ENCODE measurements at regions not wholly inside any gene's neighbourhood (a gene's known extent, or its start where the extent isn't known, plus 50 kb on each side); places are given as distances from the start of the nearest gene placed in this dataset.

DNA sequence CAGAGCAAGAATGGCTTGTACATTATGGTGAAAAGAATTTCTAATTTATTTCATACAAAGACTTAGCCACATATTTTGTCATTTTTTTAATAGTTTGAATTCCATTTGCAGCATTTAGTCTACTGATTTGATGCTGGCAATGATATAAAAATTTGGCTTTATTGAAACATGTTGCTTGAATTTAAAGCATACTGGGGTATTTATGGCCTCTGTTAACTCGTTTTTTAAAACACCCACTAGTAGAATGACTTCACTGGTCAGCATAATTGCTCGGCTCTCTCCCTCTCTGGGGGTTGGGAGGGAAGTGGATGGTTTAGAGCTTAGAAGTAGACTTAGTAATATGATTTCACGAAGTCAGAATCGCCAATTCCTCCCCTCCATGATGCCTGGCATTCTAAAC, 354.9 kb upstream of the HTR2A start:
- ATAC-seq (replicated peaks in 6 of 8): no peak
- 10 to 87% (median 72%) methylated on average over 1 to 4 of the region's 4 CpGs; no CpG with 5 or more reads in 1 of the 10 experiments for WGBS, 10 experiments
- in situ Hi-C loops (cut with MboI; ENCODE audit: low pct_unique_long_range_greater_than_20kb in 2 of 9, low sequenced_read_pairs in 9 of 9, unreplicated experiment in 9 of 9): no loop called here
- Histone ChIP-seq H3K27ac (no peak overlapping the region), H3K4me3 (no peak overlapping the region), H3K4me1 (replicated peaks in 1 of 2) (no peaks in the 10 kb centered on the region)

DNA sequence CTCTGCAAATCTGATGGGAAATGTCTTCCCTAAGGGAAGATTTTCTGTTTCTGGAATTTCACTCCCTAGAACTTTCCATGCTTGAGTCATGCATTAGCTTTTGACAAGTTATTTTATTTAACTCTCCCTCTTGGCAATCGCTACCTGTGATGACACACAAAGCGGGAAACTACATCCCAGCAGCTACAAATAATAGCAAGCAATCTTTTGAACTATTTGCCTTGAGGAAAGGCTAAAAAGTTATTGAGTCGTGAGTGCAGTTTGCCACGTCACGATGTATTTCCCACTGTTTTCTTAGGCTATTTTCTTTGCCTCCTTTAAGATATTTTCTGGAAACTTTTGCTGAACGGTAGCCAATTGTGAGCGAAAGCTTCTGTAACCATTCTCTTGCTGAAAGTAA, 353.3 kb upstream of the HTR2A start:
- WGBS, 10 experiments: 3 to 100% (median 79%) methylated on average over 4 to 7 of the region's 7 CpGs; no CpG with 5 or more reads in 1 of the 10 experiments
- in situ Hi-C loops (cut with MboI; ENCODE audit: low pct_unique_long_range_greater_than_20kb in 2 of 9, low sequenced_read_pairs in 9 of 9, unreplicated experiment in 9 of 9): no loop called here
- H3K4me3 ChIP-seq: no peak overlapping the region
- no peak overlapping the region for H3K27ac ChIP-seq
- ATAC-seq (replicated peaks in 6 of 8): peak in 1 of 8 experiments; percentile 49
- H3K4me1 ChIP-seq (replicated peaks in 1 of 2): no peaks in the 10 kb centered on the region

DNA sequence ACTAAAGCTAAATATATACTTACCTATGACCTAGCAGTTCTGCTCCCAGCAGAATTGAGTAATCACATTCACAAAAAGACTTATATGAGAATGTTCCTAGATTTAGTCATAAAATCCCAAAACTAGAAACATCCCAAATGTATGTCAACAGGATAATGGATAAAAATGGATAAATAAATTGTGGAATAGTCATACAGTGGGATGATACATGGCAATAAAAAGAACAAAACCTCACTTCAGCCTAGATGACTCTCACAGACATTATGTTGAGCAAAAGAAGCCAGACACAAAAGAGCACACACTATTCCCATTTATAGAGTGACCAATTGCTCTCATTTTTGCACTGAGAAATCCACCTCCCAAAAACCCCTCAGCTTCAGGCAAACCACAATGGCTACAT, 352.4 kb upstream of the HTR2A start:
- ATAC-seq (replicated peaks in 6 of 8): no peak
- no peak overlapping the region for H3K27ac ChIP-seq
- H3K4me3 ChIP-seq: no peak overlapping the region
- in situ Hi-C loops (cut with MboI; ENCODE audit: low pct_unique_long_range_greater_than_20kb in 2 of 9, low sequenced_read_pairs in 9 of 9, unreplicated experiment in 9 of 9): no loop called here
- H3K4me1 ChIP-seq (replicated peaks in 1 of 2): no peaks in the 10 kb centered on the region

DNA sequence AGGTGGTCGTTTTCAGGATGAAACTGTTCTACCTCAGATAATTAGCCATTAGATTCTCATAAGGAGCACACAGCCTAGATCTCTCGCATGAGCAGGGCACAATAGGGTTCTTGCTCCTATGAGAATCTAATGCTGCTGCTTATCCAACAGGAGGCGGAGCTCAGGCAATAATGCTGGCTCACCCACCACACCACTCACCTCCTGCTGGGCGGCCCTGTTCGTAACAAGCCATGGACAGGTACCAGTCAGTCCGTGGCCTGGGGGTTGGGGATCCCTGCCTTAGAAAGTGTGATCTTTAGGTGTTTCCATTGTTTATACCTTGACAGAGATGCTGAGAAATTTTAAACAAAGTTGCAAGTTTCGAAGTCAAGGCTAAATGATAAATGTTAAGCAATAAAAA, 344.6 kb upstream of the HTR2A start:
- no peak for ATAC-seq (replicated peaks in 6 of 8)
- WGBS, 10 experiments: 40 to 100% (median 86%) methylated on average over 1 to 6 of the region's 7 CpGs
- H3K27ac ChIP-seq: no peak overlapping the region
- in situ Hi-C loops (cut with MboI; ENCODE audit: low pct_unique_long_range_greater_than_20kb in 2 of 9, low sequenced_read_pairs in 9 of 9, unreplicated experiment in 9 of 9): no loop called here
- no peaks in the 10 kb centered on the region for H3K4me1 ChIP-seq (replicated peaks in 1 of 2)
- no peak overlapping the region for H3K4me3 ChIP-seq

DNA sequence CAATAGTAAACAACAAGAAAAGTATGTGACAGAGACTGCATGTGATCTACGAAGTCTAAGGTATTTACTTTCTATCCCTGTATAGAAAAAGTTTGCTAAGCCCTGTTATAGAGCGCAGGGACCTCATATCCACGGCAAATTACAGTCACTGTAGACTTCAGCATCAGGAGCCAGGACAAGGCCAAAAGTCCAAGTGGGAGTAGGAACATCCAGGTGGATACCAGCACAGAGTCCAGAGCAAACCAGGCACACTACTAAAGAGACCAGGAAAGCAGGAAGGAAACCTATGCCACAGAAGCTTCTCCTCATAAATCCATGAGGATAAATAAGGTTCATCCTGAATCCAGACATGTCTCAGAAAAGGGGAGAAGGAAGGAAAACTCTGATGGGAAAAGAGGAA, 342.2 kb upstream of the HTR2A start:
- in situ Hi-C loops (cut with MboI; ENCODE audit: low pct_unique_long_range_greater_than_20kb in 2 of 9, low sequenced_read_pairs in 9 of 9, unreplicated experiment in 9 of 9): no loop called here
- H3K27ac ChIP-seq: no peak overlapping the region
- 33 to 100% (median 83%) methylated on average over 1 to 3 of the region's 3 CpGs for WGBS, 10 experiments
- no peak for ATAC-seq (replicated peaks in 6 of 8)
- no peaks in the 10 kb centered on the region for H3K4me1 ChIP-seq (replicated peaks in 1 of 2)
- H3K4me3 ChIP-seq: no peak overlapping the region

DNA sequence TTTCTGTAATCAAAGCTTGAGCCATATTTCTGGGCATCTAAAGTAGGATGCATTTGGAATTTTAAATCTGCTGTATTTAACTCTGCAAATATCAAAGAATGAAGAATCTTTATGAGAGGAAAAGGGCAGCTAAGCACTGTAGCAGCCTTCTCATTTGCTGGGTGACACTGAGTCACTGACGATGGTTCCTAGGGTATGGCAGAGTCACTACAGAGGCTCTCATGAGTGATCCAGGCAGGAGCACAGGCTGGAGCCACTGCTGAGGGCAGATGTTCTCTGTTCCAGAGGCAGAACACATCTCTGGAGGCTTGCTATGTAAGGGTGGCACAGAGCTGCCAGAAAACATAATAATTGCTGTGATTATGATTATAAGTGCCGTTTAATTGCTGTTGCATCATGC, 340.7 kb upstream of the HTR2A start:
- 0 to 100% (median 77%) methylated on average over 1 to 2 of the region's 2 CpGs; no CpG with 5 or more reads in 1 of the 10 experiments for WGBS, 10 experiments
- H3K27ac ChIP-seq: no peak overlapping the region
- no peak overlapping the region for H3K4me3 ChIP-seq
- H3K4me1 ChIP-seq (replicated peaks in 1 of 2): no peaks in the 10 kb centered on the region
- peak in 2 of 8 experiments; percentile 19 to 55 for ATAC-seq (replicated peaks in 6 of 8)
- in situ Hi-C loops (cut with MboI; ENCODE audit: low pct_unique_long_range_greater_than_20kb in 2 of 9, low sequenced_read_pairs in 9 of 9, unreplicated experiment in 9 of 9): no loop called here

DNA sequence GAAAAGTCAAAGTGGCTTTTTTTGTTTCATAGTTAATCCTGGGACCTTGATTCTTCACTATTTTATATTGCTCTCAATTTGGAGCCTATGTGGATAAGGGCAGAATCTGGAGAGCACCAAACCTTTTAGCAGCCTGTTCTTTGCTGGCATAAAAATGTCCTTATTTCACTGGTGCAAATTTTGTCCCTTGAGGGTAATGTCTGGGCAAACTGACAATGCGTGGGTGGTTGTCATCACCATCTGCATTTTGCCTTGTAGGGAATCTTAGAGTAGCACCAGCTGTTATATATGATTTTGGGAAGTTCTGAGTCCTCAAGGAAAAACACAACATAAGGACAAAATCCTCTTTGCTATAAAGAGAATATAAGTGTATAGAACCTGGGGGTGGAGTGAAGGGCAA, 336.9 kb upstream of the HTR2A start:
- in situ Hi-C loops (cut with MboI; ENCODE audit: low pct_unique_long_range_greater_than_20kb in 2 of 9, low sequenced_read_pairs in 9 of 9, unreplicated experiment in 9 of 9): no loop called here
- no peaks in the 10 kb centered on the region for H3K4me1 ChIP-seq (replicated peaks in 1 of 2)
- 0 to 100% (median 80%) methylated on average over 1 of the region's 1 CpG; no CpG with 5 or more reads in 1 of the 10 experiments for WGBS, 10 experiments
- no peak for ATAC-seq (replicated peaks in 6 of 8)
- no peak overlapping the region for H3K4me3 ChIP-seq
- no peak overlapping the region for H3K27ac ChIP-seq

DNA sequence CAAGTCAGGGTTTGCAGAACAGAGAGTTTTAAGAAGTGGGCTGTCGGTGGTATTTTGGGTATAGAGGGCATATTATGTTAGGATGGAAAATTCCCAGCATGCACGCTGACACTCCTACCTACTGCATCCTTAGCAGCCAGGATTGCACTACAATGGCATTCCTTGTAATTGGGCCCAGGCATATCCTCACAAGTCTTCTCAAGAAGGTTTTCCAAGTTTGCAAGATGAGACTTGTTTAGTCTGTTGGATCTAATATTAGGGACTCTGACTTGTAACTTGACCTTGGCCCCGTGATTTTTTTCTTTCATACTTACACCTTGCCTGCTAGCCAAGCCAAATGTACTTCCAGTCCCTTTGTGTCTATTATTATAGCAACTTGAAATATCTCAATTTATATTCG, 335.7 kb upstream of the HTR2A start:
- no peak for ATAC-seq (replicated peaks in 6 of 8)
- WGBS, 10 experiments: 54 to 100% (median 77%) methylated on average over 1 to 4 of the region's 4 CpGs
- in situ Hi-C loops (cut with MboI; ENCODE audit: low pct_unique_long_range_greater_than_20kb in 2 of 9, low sequenced_read_pairs in 9 of 9, unreplicated experiment in 9 of 9): no loop called here
- Histone ChIP-seq H3K27ac (no peak overlapping the region), H3K4me1 (replicated peaks in 1 of 2) (no peaks in the 10 kb centered on the region), H3K4me3 (no peak overlapping the region)

DNA sequence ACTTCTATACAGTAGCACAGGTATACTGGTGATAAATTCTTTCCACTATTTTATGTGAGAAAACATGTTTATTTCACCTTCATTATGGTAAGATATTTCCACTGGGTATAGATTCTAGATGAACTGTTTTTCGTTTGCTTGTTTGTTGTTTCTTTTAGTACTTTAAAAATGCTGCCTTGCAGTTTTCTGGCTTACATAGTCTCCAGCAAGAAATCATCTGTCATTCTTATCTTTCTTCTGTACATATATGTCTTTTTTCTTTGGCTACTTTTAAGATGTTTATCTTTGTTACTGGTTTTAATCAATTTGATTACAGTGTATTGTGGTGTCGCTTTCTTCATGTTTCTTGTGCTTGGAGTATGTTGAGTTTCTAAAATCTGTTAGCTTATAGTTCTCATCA, 333.3 kb upstream of the HTR2A start:
- Histone ChIP-seq H3K4me1 (replicated peaks in 1 of 2) (no peaks in the 10 kb centered on the region), H3K4me3 (no peak overlapping the region), H3K27ac (no peak overlapping the region)
- ATAC-seq (replicated peaks in 6 of 8): no peak
- WGBS, 10 experiments: 12 to 95% (median 59%) methylated on average over 1 to 2 of the region's 2 CpGs
- in situ Hi-C loops (cut with MboI; ENCODE audit: low pct_unique_long_range_greater_than_20kb in 2 of 9, low sequenced_read_pairs in 9 of 9, unreplicated experiment in 9 of 9): no loop called here

DNA sequence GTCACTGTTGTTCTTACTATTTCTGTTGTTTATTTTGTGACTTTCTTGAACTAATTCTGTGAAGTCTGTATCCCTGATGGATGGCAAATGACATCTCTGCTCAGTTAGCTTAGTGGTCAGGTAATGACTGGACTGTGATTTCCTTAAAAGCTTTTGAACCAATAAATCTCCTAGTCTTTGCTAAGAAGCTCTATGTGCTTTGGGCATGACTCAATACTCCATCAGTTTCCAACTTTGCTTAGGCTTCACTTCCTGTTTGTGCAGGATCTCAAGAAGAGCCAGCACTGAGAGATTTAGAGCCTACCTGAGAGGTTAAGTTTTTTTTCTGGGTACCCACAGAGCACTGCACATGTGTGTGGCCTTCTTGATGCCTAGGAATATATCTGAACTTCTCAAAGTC, 329.7 kb upstream of the HTR2A start:
- Histone ChIP-seq H3K4me1 (replicated peaks in 1 of 2) (no peaks in the 10 kb centered on the region), H3K4me3 (no peak overlapping the region), H3K27ac (no peak overlapping the region)
- in situ Hi-C loops (cut with MboI; ENCODE audit: low pct_unique_long_range_greater_than_20kb in 2 of 9, low sequenced_read_pairs in 9 of 9, unreplicated experiment in 9 of 9): no loop called here
- ATAC-seq (replicated peaks in 6 of 8): peak in 3 of 8 experiments; percentile 14 to 27 (median 20)

DNA sequence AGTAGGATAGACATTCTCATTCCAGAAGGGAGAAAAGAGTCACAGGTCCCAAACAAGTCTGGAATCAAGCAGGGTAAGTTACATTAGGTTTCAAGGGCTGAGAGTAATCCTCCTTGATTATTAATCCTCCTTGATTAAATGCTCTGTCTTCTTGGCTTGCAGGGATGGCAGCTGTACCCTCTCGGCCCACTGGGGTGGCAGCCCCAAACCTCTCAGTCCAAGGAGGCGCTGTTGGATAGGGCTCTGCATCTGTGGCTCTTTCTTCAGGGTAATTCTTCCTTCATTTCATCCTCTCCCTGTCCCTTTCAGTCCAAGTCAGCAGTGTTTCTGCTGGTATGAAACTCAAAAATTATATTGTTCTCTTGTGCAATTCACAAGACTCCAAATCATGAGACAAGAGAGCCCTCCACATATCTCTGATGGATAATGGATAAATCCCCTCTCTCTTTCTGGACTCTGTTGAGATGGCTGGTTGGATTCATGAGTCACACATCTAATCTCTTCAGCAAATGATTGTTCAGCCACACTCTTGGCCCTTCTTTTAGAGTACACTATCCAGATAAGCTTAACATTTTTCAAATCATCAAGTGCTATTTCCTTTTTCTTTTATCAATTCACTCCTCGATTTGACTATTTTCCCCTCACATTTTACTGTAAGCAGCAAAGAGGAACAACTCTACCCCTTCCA, 323.7 kb upstream of the HTR2A start:
- no peak for ATAC-seq (replicated peaks in 6 of 8)
- no peak overlapping the region for H3K4me3 ChIP-seq
- in situ Hi-C loops (cut with MboI; ENCODE audit: low pct_unique_long_range_greater_than_20kb in 2 of 9, low sequenced_read_pairs in 9 of 9, unreplicated experiment in 9 of 9): no loop called here
- H3K27ac ChIP-seq: no peak overlapping the region
- H3K4me1 ChIP-seq (replicated peaks in 1 of 2): no peaks in the 10 kb centered on the region
- WGBS, 10 experiments: 14 to 90% (median 66%) methylated on average over 1 to 3 of the region's 3 CpGs; no CpG with 5 or more reads in 4 of the 10 experiments

DNA sequence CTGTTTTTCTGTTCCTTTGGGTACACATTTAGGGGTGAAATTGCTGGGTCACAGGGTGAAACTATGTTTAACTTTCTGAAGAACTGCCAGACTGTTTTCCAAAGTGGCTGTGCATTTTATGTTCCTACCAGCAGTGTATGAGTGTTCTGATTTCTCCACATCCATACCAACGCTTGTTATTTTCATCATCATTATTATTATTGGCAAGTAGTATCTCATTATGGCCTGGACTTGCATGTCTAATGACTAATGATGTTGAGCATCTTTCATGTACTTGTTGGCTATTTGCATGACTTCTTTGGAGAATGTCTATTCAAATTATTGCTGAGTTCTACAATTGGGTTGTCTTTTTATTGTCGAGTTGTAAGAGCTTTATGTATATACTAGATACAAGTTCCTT, 321.8 kb upstream of the HTR2A start:
- no peak overlapping the region for H3K4me3 ChIP-seq
- H3K4me1 ChIP-seq (replicated peaks in 1 of 2): no peaks in the 10 kb centered on the region
- 33 to 100% (median 90%) methylated on average over 1 to 2 of the region's 2 CpGs; no CpG with 5 or more reads in 1 of the 10 experiments for WGBS, 10 experiments
- in situ Hi-C loops (cut with MboI; ENCODE audit: low pct_unique_long_range_greater_than_20kb in 2 of 9, low sequenced_read_pairs in 9 of 9, unreplicated experiment in 9 of 9): no loop called here
- no peak overlapping the region for H3K27ac ChIP-seq
- ATAC-seq (replicated peaks in 6 of 8): no peak

DNA sequence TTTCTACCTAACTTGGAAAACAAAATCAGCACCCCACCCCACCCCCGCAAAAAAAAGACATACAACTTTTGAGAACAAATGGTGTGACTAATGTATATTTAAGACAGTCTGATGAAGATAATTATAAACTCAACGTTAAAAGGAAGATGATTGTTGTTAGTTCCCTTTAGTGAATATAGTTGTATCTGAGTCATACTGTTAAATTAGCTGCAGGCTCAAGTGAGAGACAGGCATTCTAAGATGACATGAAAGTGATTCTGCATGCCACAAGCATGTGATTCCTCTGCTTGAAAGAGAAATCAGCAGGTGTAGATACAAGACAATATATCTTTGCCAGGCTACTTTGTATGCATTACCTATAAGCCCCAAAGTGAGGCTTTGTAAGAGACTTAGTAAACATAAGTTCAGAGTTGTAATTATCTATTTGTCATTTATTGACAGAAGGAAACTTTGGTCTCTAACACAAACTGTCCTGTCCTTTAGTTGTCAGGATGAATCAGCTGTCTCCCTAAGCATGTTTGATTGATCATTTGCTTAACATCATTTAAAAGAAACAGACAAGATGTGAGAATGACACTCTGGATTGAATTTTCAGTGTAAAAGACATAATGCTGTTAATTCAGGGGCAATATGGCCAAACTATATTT, 319.4 kb upstream of the HTR2A start:
- WGBS, 10 experiments: 15 to 93% (median 50%) methylated on average over 1 to 2 of the region's 2 CpGs; no CpG with 5 or more reads in 1 of the 10 experiments
- Histone ChIP-seq H3K4me1 (replicated peaks in 1 of 2) (no peaks in the 10 kb centered on the region), H3K4me3 (no peak overlapping the region), H3K27ac (no peak overlapping the region)
- in situ Hi-C loops (cut with MboI; ENCODE audit: low pct_unique_long_range_greater_than_20kb in 2 of 9, low sequenced_read_pairs in 9 of 9, unreplicated experiment in 9 of 9): no loop called here
- peak in 3 of 8 experiments; percentile 19 to 39 (median 29) for ATAC-seq (replicated peaks in 6 of 8)

DNA sequence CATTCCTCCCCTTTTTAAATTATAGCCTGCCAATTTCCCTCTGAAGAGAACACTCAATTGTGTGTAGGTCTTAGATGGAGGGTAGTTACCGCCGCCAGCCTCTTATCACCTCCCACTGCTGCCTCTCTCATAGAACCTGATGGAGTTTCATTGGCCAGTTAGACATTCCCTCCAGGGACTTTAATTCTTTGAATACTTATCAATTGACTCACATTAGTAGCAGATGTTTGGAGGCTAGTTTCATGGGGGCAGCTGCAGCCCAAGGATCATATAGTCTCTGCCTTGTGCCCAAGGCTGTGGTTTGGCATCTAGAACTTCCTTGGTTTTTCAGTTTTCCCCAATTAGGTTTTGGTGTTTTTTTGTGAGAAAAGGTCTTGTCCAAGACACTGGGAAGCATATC, 318.9 kb upstream of the HTR2A start:
- Histone ChIP-seq H3K4me3 (no peak overlapping the region), H3K27ac (no peak overlapping the region), H3K4me1 (replicated peaks in 1 of 2) (no peaks in the 10 kb centered on the region)
- in situ Hi-C loops (cut with MboI; ENCODE audit: low pct_unique_long_range_greater_than_20kb in 2 of 9, low sequenced_read_pairs in 9 of 9, unreplicated experiment in 9 of 9): no loop called here
- ATAC-seq (replicated peaks in 6 of 8): peak in 1 of 8 experiments; percentile 41
- 40 to 100% (median 83%) methylated on average over 2 of the region's 2 CpGs; no CpG with 5 or more reads in 5 of the 10 experiments for WGBS, 10 experiments

Data from motor neuron (in vitro differentiated cells).